GM12878 (cell line): ENCODE measurements at regions not wholly inside any gene's neighbourhood (a gene's known extent, or its start where the extent isn't known, plus 50 kb on each side); places are given as distances from the start of the nearest gene placed in this dataset.

Experiments used
- ATAC-seq: fragments of 200-7000 bp; cut with Tn5 transposase; 3 replicates; pipeline ENCODE4 v1.9.1; 2020; ENCODE audit warnings: mild to moderate bottlenecking, moderate library complexity
- BruUV-seq: library from RNA; stranded (reverse); fragments of 400-500 nt; replicated peaks from 2 replicates; lab custom pipeline; 2021; lab: Mats Ljungman, UMichigan
- CTCF ChIA-PET: fragments of 300-600 bp; sonication (Branson Sonifier 250); formaldehyde crosslinking; extraction: SDS; loops from one replicate; lab custom pipeline; 2021; ENCODE audit warnings: inconsistent platforms; lab: Yijun Ruan, JAX
- POLR2A ChIA-PET: fragments of 350-600 bp; formaldehyde crosslinking; extraction: SDS; loops from one replicate; lab custom pipeline; 2021; ENCODE audit warnings: inconsistent platforms; lab: Charles Lee
- RAD21 ChIA-PET: fragments of 300-600 bp; sonication (Branson Sonifier 250); formaldehyde crosslinking; loops from one replicate; lab custom pipeline; 2023; ENCODE audit warnings: antibody characterized with exemption; ENCODE audit not compliant: unreplicated experiment; lab: Charles Lee
- SMC1A ChIA-PET: fragments of 300-600 bp; sonication (Branson Sonifier 250); formaldehyde crosslinking; loops from one replicate; lab custom pipeline; 2023; ENCODE audit not compliant: unreplicated experiment, uncharacterized antibody; lab: Charles Lee
- DNase-seq: peaks from one replicate; pipeline ENCODE4 v3.0.0-alpha.2; 2011; ENCODE audit warnings: low read depth, low spot score
- FAIRE-seq: peaks from 3 replicates; lab custom pipeline; 2011; peaks lifted over from hg19 to GRCh38; lab: Jason Lieb, UNC
- H2AFZ ChIP-seq: 2 replicates; pipeline ENCODE4 v1.6.0; 2011; ENCODE audit warnings: low read depth, low read length, control low read depth; ENCODE audit not compliant: control insufficient read depth
- H3K27ac ChIP-seq: 2 replicates; pipeline ENCODE4 v1.5.1; 2011; ENCODE audit warnings: control low read depth; ENCODE audit not compliant: control insufficient read depth, insufficient read depth
- H3K27me3 ChIP-seq, 2 experiments: replicated peaks in 1 of 2; 2 replicates each; pipeline versions ENCODE4 v1.6.0 to v1.6.1; 2011; ENCODE audit warnings: low read length in 1 of 2; ENCODE audit not compliant: control insufficient read depth in 2 of 2, insufficient read depth in 2 of 2
- H3K36me3 ChIP-seq, 2 experiments: 2 replicates each; pipeline ENCODE4 v1.5.1; 2011; ENCODE audit warnings: low read length in 1 of 2; ENCODE audit not compliant: control insufficient read depth in 2 of 2, insufficient read depth in 2 of 2
- H3K4me1 ChIP-seq: 2 replicates; pipeline ENCODE4 v1.6.1; 2011; ENCODE audit warnings: mild to moderate bottlenecking, low read length, moderate library complexity, mixed read lengths; ENCODE audit not compliant: control insufficient read depth, insufficient read depth
- H3K4me2 ChIP-seq: 2 replicates; pipeline ENCODE4 v1.6.0; 2011; ENCODE audit warnings: control low read depth; ENCODE audit not compliant: control insufficient read depth, insufficient read depth
- H3K4me3 ChIP-seq: fragments of 200-600 bp; sonication (generic); 2 replicates; pipeline ENCODE4 v1.5.1; 2016
- H3K79me2 ChIP-seq: 2 replicates; pipeline ENCODE4 v1.6.0; 2011; ENCODE audit warnings: low read length; ENCODE audit not compliant: control insufficient read depth, insufficient read depth
- H3K9ac ChIP-seq: 2 replicates; pipeline ENCODE4 v1.8.0; 2011; ENCODE audit warnings: low read length, control low read depth, mixed read lengths; ENCODE audit not compliant: control insufficient read depth, insufficient read depth
- H3K9me3 ChIP-seq: replicated peaks from 3 replicates; pipeline ENCODE4 v1.5.1; 2011; ENCODE audit warnings: mild to moderate bottlenecking, low read length; ENCODE audit not compliant: control insufficient read depth, insufficient read depth
- H4K20me1 ChIP-seq: 2 replicates; pipeline ENCODE4 v1.6.0; 2011; ENCODE audit not compliant: control insufficient read depth, insufficient read depth
- CBFB ChIP-seq: IDR thresholded peaks from 2 replicates; pipeline ENCODE4 v1.6.1; 2016; ENCODE audit warnings: antibody characterized with exemption, low read depth
- GABPA ChIP-seq: IDR thresholded peaks from 2 replicates; pipeline ENCODE4 v1.6.1; 2014; ENCODE audit warnings: antibody characterized with exemption, low read depth, mild to moderate bottlenecking, inconsistent platforms
- HCFC1 ChIP-seq: fragments of 150-350 bp; IDR thresholded peaks from 2 replicates; pipeline ENCODE4 v1.6.1; 2014; ENCODE audit warnings: low read length
- IRF5 ChIP-seq: fragments of 450-650 bp; IDR thresholded peaks from 2 replicates; pipeline ENCODE4 v1.6.1; 2017; ENCODE audit warnings: borderline replicate concordance
- JUND ChIP-seq: IDR thresholded peaks from 2 replicates; pipeline ENCODE4 v1.6.1; 2012; ENCODE audit warnings: low read depth, mild to moderate bottlenecking, low read length, improper control_type of control experiment, moderate library complexity
- MYC ChIP-seq: IDR thresholded peaks from 2 replicates; pipeline ENCODE4 v1.6.1; 2011; ENCODE audit warnings: mild to moderate bottlenecking, low read length, moderate library complexity, inconsistent platforms; ENCODE audit not compliant: insufficient read depth, insufficient replicate concordance, insufficient read length, severe bottlenecking
- NKRF ChIP-seq: fragments of 450-650 bp; conservative IDR thresholded peaks from 2 replicates; pipeline ENCODE4 v1.6.1; 2017; ENCODE audit warnings: mild to moderate bottlenecking, moderate library complexity
- PRDM15 ChIP-seq: fragments of 450-650 bp; formaldehyde crosslinking; IDR thresholded peaks from 2 replicates; pipeline ENCODE4 v1.4.0; 2020; ENCODE audit warnings: mild to moderate bottlenecking, moderate library complexity
- SKIL ChIP-seq: fragments of 450-650 bp; IDR thresholded peaks from 2 replicates; pipeline ENCODE4 v1.6.1; 2017; ENCODE audit warnings: mild to moderate bottlenecking, low read depth, inconsistent platforms; ENCODE audit not compliant: poor library complexity, severe bottlenecking
- STAT1 ChIP-seq: fragments of 450-650 bp; conservative IDR thresholded peaks from 2 replicates; pipeline ENCODE4 v1.6.1; 2014; ENCODE audit warnings: antibody characterized with exemption, mild to moderate bottlenecking
- SUPT20H ChIP-seq: IDR thresholded peaks from 2 replicates; pipeline ENCODE4 v1.6.1; 2011; ENCODE audit warnings: low read depth, mild to moderate bottlenecking, low read length, moderate library complexity, borderline replicate concordance; ENCODE audit not compliant: control insufficient read depth
- ZSCAN29 ChIP-seq: fragments of 450-650 bp; IDR thresholded peaks from 2 replicates; pipeline ENCODE4 v1.6.1; 2017; ENCODE audit warnings: mild to moderate bottlenecking, moderate library complexity
- WGBS: methylation state at CpG from one replicate; pipeline ENCODE4 v1.1.6; 2016; ENCODE audit warnings: low lambda C conversion rate; ENCODE audit not compliant: insufficient replicate concordance, insufficient coverage; ENCODE audit errors: missing lambda C conversion rate; 5-methylcytosine and 5-hydroxymethylcytosine counted together
- in situ Hi-C: fragments of 300-500 bp; cut with MboI; formaldehyde crosslinking; loops from 9 replicates; pipeline ENCODE4 v1.14.3; 2018; ENCODE audit warnings: mixed read lengths
- intact Hi-C: fragments of 100-400 bp; cut with micrococcal nuclease; formaldehyde crosslinking; loops from one replicate; pipeline ENCODE4 v1.14.2; 2022; ENCODE audit not compliant: unreplicated experiment

GRCh38 chr11:27203077-27203647 lies 159.9 kb downstream of the CCDC34 start:
- DNase-seq (no peak), ATAC-seq (no peak), FAIRE-seq (no peak)
- Histone ChIP-seq H3K4me2 (no peak overlapping the region), H3K4me3 (no peak overlapping the region), H3K9ac (no peak overlapping the region), H3K27me3 (no peaks in the 10 kb centered on the region), H2AFZ (no peak overlapping the region), H4K20me1 (no peaks in the 10 kb centered on the region), H3K9me3 (no peaks in the 10 kb centered on the region), H3K4me1 (no peaks in the 10 kb centered on the region), H3K27ac (no peak overlapping the region), H3K79me2 (no peaks in the 10 kb centered on the region), H3K36me3 (no peaks in the 10 kb centered on the region)
- SMC1A ChIA-PET: interaction anchor here (1.0 to 5.9 kb wide), 5 partner anchors 11 to 283 kb away, joined by 3 to 29 read pairs (median 5); no protein-coding TSS in a partner anchor
- POLR2A ChIA-PET: interaction anchor here (0.6 kb wide), 1 partner anchor 43 kb away, joined by 4 read pairs; no protein-coding TSS in a partner anchor
- RAD21 ChIA-PET: interaction anchor here (0.8 to 1.4 kb wide), 4 partner anchors 30 to 295 kb away, joined by 3 to 8 read pairs (median 4); no protein-coding TSS in a partner anchor
- intact Hi-C loops (no loop called here), in situ Hi-C loops (no loop called here)
- BruUV-seq: no TSS peak
- CTCF ChIA-PET: interaction anchor here (0.8 to 8.9 kb wide), 6 partner anchors 9 to 294 kb away, joined by 3 to 72 read pairs (median 4); no protein-coding TSS in a partner anchor
- 36% methylated on average over 5 of the region's 5 CpGs for WGBS
- no peak for TF ChIP-seq ZSCAN29
- no peak for TF ChIP-seq MYC
- no peak for TF ChIP-seq GABPA
- TF ChIP-seq SKIL: no peak
- TF ChIP-seq IRF5: no peak
- TF ChIP-seq HCFC1: no peak
- TF ChIP-seq PRDM15 (CRISPR knock-in tag): no peak
- no peak for TF ChIP-seq STAT1
- TF ChIP-seq JUND: no peak
- no peak for TF ChIP-seq NKRF
- no peak for TF ChIP-seq CBFB
- no peak for TF ChIP-seq SUPT20H
